GM10248 (cell line): ENCODE measurements at regions not wholly inside any gene's neighbourhood (a gene's known extent, or its start where the extent isn't known, plus 50 kb on each side); places are given as distances from the start of the nearest gene placed in this dataset.

Source experiments
- CTCF ChIA-PET: fragments of 300-600 bp; sonication (Branson Sonifier 250); formaldehyde crosslinking; extraction: SDS; loops from one replicate; lab custom pipeline; 2021; ENCODE audit warnings: antibody characterized with exemption; lab: Yijun Ruan, JAX
- POLR2A ChIA-PET: fragments of 350-650 bp; sonication (Branson Sonifier 250); formaldehyde crosslinking; extraction: SDS; loops from one replicate; lab custom pipeline; 2020; ENCODE audit warnings: antibody characterized with exemption; lab: Yijun Ruan, JAX
- DNase-seq: peaks from one replicate; pipeline ENCODE4 v3.0.0; 2012; ENCODE audit errors: extremely low spot score
- CTCF ChIP-seq: IDR thresholded peaks from 2 replicates; pipeline ENCODE4 v1.5.1; 2012; ENCODE audit warnings: mild to moderate bottlenecking, low read depth; ENCODE audit errors: extremely low read depth, missing control alignments, control extremely low read depth

GRCh38 chr3:197422506-197422905 lies 124.1 kb upstream of the DLG1 start:
- CTCF ChIA-PET, result no interaction called here
- TF ChIP-seq CTCF, result no peak
- no peak for DNase-seq
- POLR2A ChIA-PET, result no interaction called here

- DNase-seq, result no peak
- POLR2A ChIA-PET, result no interaction called here
- CTCF ChIA-PET, result no interaction called here
- TF ChIP-seq CTCF, result no peak
Observed at GRCh38 chr3:197421021-197421420, 122.6 kb upstream of the DLG1 start.

- no peak for TF ChIP-seq CTCF
- POLR2A ChIA-PET, result no interaction called here
- no peak for DNase-seq
- CTCF ChIA-PET, result no interaction called here
Observed at GRCh38 chr3:197420566-197420965, 122.2 kb upstream of the DLG1 start.

GRCh38 chr3:197420115-197420514 lies 121.7 kb upstream of the DLG1 start:
- TF ChIP-seq CTCF, result no peak
- ChIA-PET CTCF (no interaction called here), POLR2A (no interaction called here)
- no peak for DNase-seq

- TF ChIP-seq CTCF, result no peak
- POLR2A ChIA-PET, result no interaction called here
- CTCF ChIA-PET, result no interaction called here
- no peak for DNase-seq
Observed at GRCh38 chr3:197419696-197420095, 121.3 kb upstream of the DLG1 start.

- ChIA-PET POLR2A (no interaction called here), CTCF (interaction anchor here (0.9 to 1.8 kb wide), 3 partner anchors 9 to 23 kb away, joined by 3 to 6 read pairs (median 4); no protein-coding TSS in a partner anchor)
- no peak for TF ChIP-seq CTCF
- no peak for DNase-seq
Observed at GRCh38 chr3:197417911-197418618, 119.7 kb upstream of the DLG1 start.
